Spleen (tissue), 7 donors: ENCODE measurements at regions not wholly inside any gene's neighbourhood (a gene's known extent, or its start where the extent isn't known, plus 50 kb on each side); places are given as distances from the start of the nearest gene placed in this dataset.

Source experiments
- POLR2AphosphoS5 ChIP-seq, 3 donors: sonication (generic); formaldehyde crosslinking; IDR thresholded peaks; one replicate each; pipeline ENCODE4 v1.5.1; 2017; ENCODE audit warnings: antibody characterized with exemption in 3 of 3
- TF ChIP-seq, protein P1 (sequence below), 11 experiments: fragments of 200-600 bp in 7 of 11; fragments of 450-650 bp in 4 of 11; sonication (generic) in 4 of 11; IDR thresholded peaks in 8 of 11; conservative IDR thresholded peaks in 3 of 11; 1 replicate in 7 of 11; 2 replicates in 4 of 11; pipeline versions ENCODE4 v1.4.0 to v1.8.0; 2016 to 2021; ENCODE audit warnings: antibody characterized with exemption in 11 of 11, inconsistent platforms in 4 of 11, mild to moderate bottlenecking in 1 of 11
- donor health status: DM: no; HTN: no; CAD: no; lungs with moderate emphysema.
- donor health status: DM: no; HTN: no; CAD: no.
- donor health status: DM: no; HTN: no; CAD: no.

DNA sequence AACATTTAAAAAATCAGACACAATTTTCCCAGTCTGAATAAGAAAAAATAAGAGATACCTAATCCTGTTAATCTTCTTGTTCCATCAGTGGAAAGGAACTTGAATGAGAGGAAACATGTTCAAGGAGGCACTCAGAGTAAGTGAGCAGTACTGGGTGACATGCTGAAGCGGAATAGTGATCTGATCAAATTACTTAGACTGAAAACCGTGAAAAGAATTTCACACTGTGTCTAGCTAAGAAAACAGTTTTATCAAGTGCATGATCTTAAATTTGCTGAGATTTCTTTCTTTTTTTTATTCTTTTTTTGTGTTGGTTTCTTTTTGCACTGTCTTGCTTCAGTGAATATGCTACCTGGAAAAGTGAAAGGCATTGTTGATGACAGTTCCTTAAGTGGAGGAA, 249.5 kb upstream of the SLC10A2 start:
- TF ChIP-seq, protein P1, sequence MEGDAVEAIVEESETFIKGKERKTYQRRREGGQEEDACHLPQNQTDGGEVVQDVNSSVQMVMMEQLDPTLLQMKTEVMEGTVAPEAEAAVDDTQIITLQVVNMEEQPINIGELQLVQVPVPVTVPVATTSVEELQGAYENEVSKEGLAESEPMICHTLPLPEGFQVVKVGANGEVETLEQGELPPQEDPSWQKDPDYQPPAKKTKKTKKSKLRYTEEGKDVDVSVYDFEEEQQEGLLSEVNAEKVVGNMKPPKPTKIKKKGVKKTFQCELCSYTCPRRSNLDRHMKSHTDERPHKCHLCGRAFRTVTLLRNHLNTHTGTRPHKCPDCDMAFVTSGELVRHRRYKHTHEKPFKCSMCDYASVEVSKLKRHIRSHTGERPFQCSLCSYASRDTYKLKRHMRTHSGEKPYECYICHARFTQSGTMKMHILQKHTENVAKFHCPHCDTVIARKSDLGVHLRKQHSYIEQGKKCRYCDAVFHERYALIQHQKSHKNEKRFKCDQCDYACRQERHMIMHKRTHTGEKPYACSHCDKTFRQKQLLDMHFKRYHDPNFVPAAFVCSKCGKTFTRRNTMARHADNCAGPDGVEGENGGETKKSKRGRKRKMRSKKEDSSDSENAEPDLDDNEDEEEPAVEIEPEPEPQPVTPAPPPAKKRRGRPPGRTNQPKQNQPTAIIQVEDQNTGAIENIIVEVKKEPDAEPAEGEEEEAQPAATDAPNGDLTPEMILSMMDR (IDR thresholded peaks at IDR 0.05 in 8 of 11, conservative IDR thresholded peaks at IDR 0.05 in 3 of 11), result no peak
- TF ChIP-seq POLR2AphosphoS5 (IDR thresholded peaks at IDR 0.05), result no peak
